ENCODE measurements at regions not wholly inside any gene's neighbourhood (a gene's known extent, or its start where the extent isn't known, plus 50 kb on each side); places are given as distances from the start of the nearest gene placed in this dataset.

DNA sequence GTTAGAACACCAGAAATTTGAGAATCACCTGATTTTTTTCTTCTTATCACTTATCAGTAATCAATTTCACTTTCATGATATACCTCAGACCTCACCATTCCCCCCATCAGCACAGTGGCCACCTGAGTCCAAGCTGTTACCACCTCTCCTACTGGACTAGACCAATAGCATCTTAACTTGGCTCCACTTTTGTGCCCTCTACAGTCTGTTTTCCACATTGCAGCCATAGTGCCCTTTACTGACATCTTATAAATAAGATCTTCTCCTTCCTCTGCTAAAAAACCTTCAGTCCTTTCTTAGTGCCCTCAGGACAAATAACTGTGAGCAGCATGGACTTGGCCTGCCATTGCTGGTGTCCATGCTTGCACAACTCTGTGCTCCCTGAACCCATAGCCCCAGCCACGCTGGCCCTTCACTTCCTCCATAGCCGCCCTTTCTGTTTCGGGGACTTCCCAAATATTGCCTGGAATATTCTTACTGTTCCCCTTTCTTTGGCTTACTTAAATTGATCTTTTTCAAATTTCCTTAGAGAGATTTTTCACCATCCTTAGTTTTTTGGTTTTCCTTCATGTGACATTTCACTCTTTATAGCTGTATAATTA, 380.8 kb downstream of the LMO7 start:
- no peak overlapping the region for H3K27ac ChIP-seq (ENCODE audit: low read depth in 1 of 2, low read length in 1 of 2)
- peak in 3 of 9 donors; percentile 14 to 54 (median 32) for DNase-seq (ENCODE audit: low read depth in 6 of 9, low spot score in 9 of 9)
- H3K9me3 ChIP-seq (ENCODE audit: control insufficient read depth in 2 of 2, insufficient read depth in 1 of 2, low read length in 1 of 2): no peaks in the 10 kb centered on the region
- H3K27me3 ChIP-seq (ENCODE audit: control insufficient read depth in 2 of 2, insufficient read depth in 1 of 2, low read length in 1 of 2): no peaks in the 10 kb centered on the region
- H3K36me3 ChIP-seq (ENCODE audit: control insufficient read depth in 2 of 2, insufficient read depth in 2 of 2, low read length in 1 of 2): no peaks in the 10 kb centered on the region
- H3K4me1 ChIP-seq (ENCODE audit: control insufficient read depth in 2 of 2, insufficient read depth in 2 of 2, low read length in 2 of 2): no peaks in the 10 kb centered on the region
- no peak overlapping the region for H3K4me3 ChIP-seq (ENCODE audit: low read length in 2 of 2)
- 97% methylated on average over 3 of the region's 3 CpGs for WGBS

GRCh38 chr13:76014406-76015318, 378.5 kb downstream of the LMO7 start:
- Histone ChIP-seq H3K27ac (ENCODE audit: low read depth in 1 of 2, low read length in 1 of 2) (no peak overlapping the region), H3K36me3 (ENCODE audit: control insufficient read depth in 2 of 2, insufficient read depth in 2 of 2, low read length in 1 of 2) (no peaks in the 10 kb centered on the region), H3K27me3 (ENCODE audit: control insufficient read depth in 2 of 2, insufficient read depth in 1 of 2, low read length in 1 of 2) (no peaks in the 10 kb centered on the region), H3K4me3 (ENCODE audit: low read length in 2 of 2) (no peak overlapping the region), H3K9me3 (ENCODE audit: control insufficient read depth in 2 of 2, insufficient read depth in 1 of 2, low read length in 1 of 2) (no peaks in the 10 kb centered on the region), H3K4me1 (ENCODE audit: control insufficient read depth in 2 of 2, insufficient read depth in 2 of 2, low read length in 2 of 2) (no peaks in the 10 kb centered on the region)
- WGBS: 76% methylated on average over 5 of the region's 5 CpGs
- no peak for DNase-seq (ENCODE audit: low read depth in 6 of 9, low spot score in 9 of 9)

GRCh38 chr13:76012091-76012721, 376.1 kb downstream of the LMO7 start:
- Histone ChIP-seq H3K4me3 (ENCODE audit: low read length in 2 of 2) (no peak overlapping the region), H3K27me3 (ENCODE audit: control insufficient read depth in 2 of 2, insufficient read depth in 1 of 2, low read length in 1 of 2) (no peaks in the 10 kb centered on the region), H3K9me3 (ENCODE audit: control insufficient read depth in 2 of 2, insufficient read depth in 1 of 2, low read length in 1 of 2) (no peaks in the 10 kb centered on the region), H3K36me3 (ENCODE audit: control insufficient read depth in 2 of 2, insufficient read depth in 2 of 2, low read length in 1 of 2) (no peaks in the 10 kb centered on the region), H3K4me1 (ENCODE audit: control insufficient read depth in 2 of 2, insufficient read depth in 2 of 2, low read length in 2 of 2) (no peaks in the 10 kb centered on the region), H3K27ac (ENCODE audit: low read depth in 1 of 2, low read length in 1 of 2) (no peak overlapping the region)
- WGBS: 90% methylated on average over 2 of the region's 2 CpGs
- DNase-seq (ENCODE audit: low read depth in 6 of 9, low spot score in 9 of 9): no peak

- no peak overlapping the region for H3K4me3 ChIP-seq (ENCODE audit: low read length in 2 of 2)
- no peaks in the 10 kb centered on the region for H3K9me3 ChIP-seq (ENCODE audit: control insufficient read depth in 2 of 2, insufficient read depth in 1 of 2, low read length in 1 of 2)
- H3K4me1 ChIP-seq (ENCODE audit: control insufficient read depth in 2 of 2, insufficient read depth in 2 of 2, low read length in 2 of 2): no peaks in the 10 kb centered on the region
- H3K36me3 ChIP-seq (ENCODE audit: control insufficient read depth in 2 of 2, insufficient read depth in 2 of 2, low read length in 1 of 2): no peaks in the 10 kb centered on the region
- DNase-seq (ENCODE audit: low read depth in 6 of 9, low spot score in 9 of 9): no peak
- no peak overlapping the region for H3K27ac ChIP-seq (ENCODE audit: low read depth in 1 of 2, low read length in 1 of 2)
- no peaks in the 10 kb centered on the region for H3K27me3 ChIP-seq (ENCODE audit: control insufficient read depth in 2 of 2, insufficient read depth in 1 of 2, low read length in 1 of 2)
- 96% methylated on average over 2 of the region's 2 CpGs for WGBS
These were observed 373.2 kb downstream of the LMO7 start for GRCh38 chr13:76009267-76009890.

DNA sequence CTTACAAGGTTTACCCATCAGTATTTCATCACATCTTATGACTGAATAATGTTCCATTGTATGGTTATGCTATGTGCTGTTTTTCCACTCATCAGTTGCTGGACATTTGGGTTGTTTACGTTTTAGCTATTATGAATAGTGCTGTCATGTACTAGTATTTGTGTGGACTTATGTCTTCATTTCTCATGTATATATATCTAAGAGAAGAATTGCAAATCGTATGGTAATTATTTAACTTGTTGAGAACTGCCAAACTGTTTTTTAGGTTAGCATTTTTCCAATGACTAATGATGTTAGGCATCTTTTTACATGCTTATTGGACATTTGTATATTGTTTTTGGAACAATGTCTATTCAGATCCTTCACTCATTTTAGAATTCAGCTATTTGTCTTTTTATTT, 368.3 kb downstream of the LMO7 start:
- WGBS: 94% methylated on average over 2 of the region's 2 CpGs
- DNase-seq (ENCODE audit: low read depth in 6 of 9, low spot score in 9 of 9): no peak
- Histone ChIP-seq H3K9me3 (ENCODE audit: control insufficient read depth in 2 of 2, insufficient read depth in 1 of 2, low read length in 1 of 2) (no peaks in the 10 kb centered on the region), H3K27ac (ENCODE audit: low read depth in 1 of 2, low read length in 1 of 2) (no peak overlapping the region), H3K4me1 (ENCODE audit: control insufficient read depth in 2 of 2, insufficient read depth in 2 of 2, low read length in 2 of 2) (no peaks in the 10 kb centered on the region), H3K36me3 (ENCODE audit: control insufficient read depth in 2 of 2, insufficient read depth in 2 of 2, low read length in 1 of 2) (no peaks in the 10 kb centered on the region), H3K27me3 (ENCODE audit: control insufficient read depth in 2 of 2, insufficient read depth in 1 of 2, low read length in 1 of 2) (no peaks in the 10 kb centered on the region), H3K4me3 (ENCODE audit: low read length in 2 of 2) (no peak overlapping the region)

GRCh38 chr13:76000131-76000530, 364.0 kb downstream of the LMO7 start:
- peak in 3 of 9 donors; percentile 13 to 42 (median 23) for DNase-seq (ENCODE audit: low read depth in 6 of 9, low spot score in 9 of 9)
- Histone ChIP-seq H3K27me3 (ENCODE audit: control insufficient read depth in 2 of 2, insufficient read depth in 1 of 2, low read length in 1 of 2) (no peaks in the 10 kb centered on the region), H3K36me3 (ENCODE audit: control insufficient read depth in 2 of 2, insufficient read depth in 2 of 2, low read length in 1 of 2) (no peaks in the 10 kb centered on the region), H3K27ac (ENCODE audit: low read depth in 1 of 2, low read length in 1 of 2) (no peak overlapping the region), H3K4me3 (ENCODE audit: low read length in 2 of 2) (no peak overlapping the region), H3K9me3 (ENCODE audit: control insufficient read depth in 2 of 2, insufficient read depth in 1 of 2, low read length in 1 of 2) (no peaks in the 10 kb centered on the region), H3K4me1 (ENCODE audit: control insufficient read depth in 2 of 2, insufficient read depth in 2 of 2, low read length in 2 of 2) (no peaks in the 10 kb centered on the region)
- WGBS: 59% methylated on average over 1 of the region's 1 CpG

DNA sequence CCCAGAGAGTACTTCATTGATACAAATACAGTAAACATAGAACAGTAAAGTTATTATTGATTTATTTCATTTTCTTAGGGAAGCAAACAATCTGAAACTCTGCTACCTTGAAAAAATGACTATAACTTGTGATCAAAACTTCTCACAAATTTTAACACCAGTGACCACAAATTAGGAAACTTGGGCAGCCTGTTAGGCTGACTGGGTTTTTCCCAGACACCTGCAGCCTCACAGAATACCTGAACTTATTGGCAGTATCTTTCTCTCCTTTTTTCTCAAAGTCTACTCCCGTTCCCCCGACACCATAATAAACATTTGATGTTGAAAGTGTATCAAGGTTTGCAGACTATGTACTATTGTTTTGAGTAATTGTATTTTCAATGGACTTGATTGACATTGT, 360.5 kb downstream of the LMO7 start:
- H3K36me3 ChIP-seq (ENCODE audit: control insufficient read depth in 2 of 2, insufficient read depth in 2 of 2, low read length in 1 of 2): no peaks in the 10 kb centered on the region
- H3K4me3 ChIP-seq (ENCODE audit: low read length in 2 of 2): no peak overlapping the region
- 96% methylated on average over 2 of the region's 2 CpGs for WGBS
- H3K4me1 ChIP-seq (ENCODE audit: control insufficient read depth in 2 of 2, insufficient read depth in 2 of 2, low read length in 2 of 2): no peaks in the 10 kb centered on the region
- DNase-seq (ENCODE audit: low read depth in 6 of 9, low spot score in 9 of 9): no peak
- H3K9me3 ChIP-seq (ENCODE audit: control insufficient read depth in 2 of 2, insufficient read depth in 1 of 2, low read length in 1 of 2): no peaks in the 10 kb centered on the region
- H3K27me3 ChIP-seq (ENCODE audit: control insufficient read depth in 2 of 2, insufficient read depth in 1 of 2, low read length in 1 of 2): no peaks in the 10 kb centered on the region
- H3K27ac ChIP-seq (ENCODE audit: low read depth in 1 of 2, low read length in 1 of 2): no peak overlapping the region

GRCh38 chr13:75995966-75996365, 359.8 kb downstream of the LMO7 start:
- DNase-seq (ENCODE audit: low read depth in 6 of 9, low spot score in 9 of 9): no peak
- Histone ChIP-seq H3K27ac (ENCODE audit: low read depth in 1 of 2, low read length in 1 of 2) (no peak overlapping the region), H3K27me3 (ENCODE audit: control insufficient read depth in 2 of 2, insufficient read depth in 1 of 2, low read length in 1 of 2) (no peaks in the 10 kb centered on the region), H3K9me3 (ENCODE audit: control insufficient read depth in 2 of 2, insufficient read depth in 1 of 2, low read length in 1 of 2) (no peaks in the 10 kb centered on the region), H3K4me3 (ENCODE audit: low read length in 2 of 2) (no peak overlapping the region), H3K4me1 (ENCODE audit: control insufficient read depth in 2 of 2, insufficient read depth in 2 of 2, low read length in 2 of 2) (no peaks in the 10 kb centered on the region), H3K36me3 (ENCODE audit: control insufficient read depth in 2 of 2, insufficient read depth in 2 of 2, low read length in 1 of 2) (no peaks in the 10 kb centered on the region)
- WGBS: 95% methylated on average over 2 of the region's 2 CpGs

DNA sequence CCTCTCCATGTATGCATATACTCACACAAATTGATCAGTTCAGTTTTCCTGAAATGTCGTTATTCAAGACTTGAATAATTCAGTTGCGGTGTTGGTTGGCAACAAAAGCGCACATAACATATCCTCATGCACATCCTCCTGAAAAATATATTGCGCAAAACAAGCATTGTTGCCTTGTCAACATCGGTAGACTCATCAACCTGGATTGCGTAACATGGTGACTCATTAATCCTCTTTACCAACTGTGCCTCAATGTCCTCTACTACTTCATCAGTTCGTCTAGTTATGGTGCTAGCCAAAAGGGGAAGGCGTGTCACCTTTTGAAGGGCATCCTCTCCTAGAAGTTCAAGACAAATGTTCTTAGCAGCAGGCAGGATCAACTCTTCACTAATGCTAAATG, 357.7 kb downstream of the LMO7 start:
- Histone ChIP-seq H3K36me3 (ENCODE audit: control insufficient read depth in 2 of 2, insufficient read depth in 2 of 2, low read length in 1 of 2) (no peaks in the 10 kb centered on the region), H3K27me3 (ENCODE audit: control insufficient read depth in 2 of 2, insufficient read depth in 1 of 2, low read length in 1 of 2) (no peaks in the 10 kb centered on the region), H3K4me1 (ENCODE audit: control insufficient read depth in 2 of 2, insufficient read depth in 2 of 2, low read length in 2 of 2) (no peaks in the 10 kb centered on the region), H3K27ac (ENCODE audit: low read depth in 1 of 2, low read length in 1 of 2) (no peak overlapping the region), H3K4me3 (ENCODE audit: low read length in 2 of 2) (no peak overlapping the region), H3K9me3 (ENCODE audit: control insufficient read depth in 2 of 2, insufficient read depth in 1 of 2, low read length in 1 of 2) (no peaks in the 10 kb centered on the region)
- DNase-seq (ENCODE audit: low read depth in 6 of 9, low spot score in 9 of 9): no peak
- 98% methylated on average over 8 of the region's 8 CpGs for WGBS

Data from thymus (tissue), 11 donors.